ENCODE measurements at regions not wholly inside any gene's neighbourhood (a gene's known extent, or its start where the extent isn't known, plus 50 kb on each side); places are given as distances from the start of the nearest gene placed in this dataset.

DNA sequence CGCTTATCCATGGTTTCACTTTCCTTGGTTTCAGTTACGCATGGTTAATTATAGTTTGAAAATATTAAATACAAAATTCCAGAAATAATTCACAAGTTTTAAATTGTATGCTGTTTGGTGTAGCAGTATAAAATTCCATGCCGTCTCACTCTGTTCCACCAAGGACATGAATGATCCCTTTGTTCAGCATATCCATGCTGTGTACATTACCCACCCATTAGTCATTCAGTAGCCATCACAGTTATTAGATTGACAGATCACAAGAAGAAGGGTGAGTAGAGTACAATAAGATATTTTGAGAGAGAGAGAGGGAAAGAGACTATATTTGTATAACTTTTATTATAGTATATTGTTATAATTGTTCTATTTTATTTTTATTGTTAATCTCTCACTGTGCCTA lies 535.5 kb downstream of the SQOR start:
- dilution Hi-C loops (cut with HindIII; ENCODE audit: low sequenced_read_pairs, unreplicated experiment) (no loop called here), in situ Hi-C loops (cut with MboI; ENCODE audit: low sequenced_read_pairs) (no loop called here), intact Hi-C loops (cut with micrococcal nuclease) (no loop called here)
- ChIA-PET CTCF (no interaction called here), POLR2A (ENCODE audit: unreplicated experiment) (no interaction called here)
- Histone ChIP-seq H4K5ac (ENCODE audit: low read depth, low read length) (no peak overlapping the region), H3K4me1 (ENCODE audit: control insufficient read depth, insufficient read depth, low read length) (no peaks in the 10 kb centered on the region), H3K36me3 (ENCODE audit: control insufficient read depth, insufficient read depth, low read length) (no peaks in the 10 kb centered on the region), H3K9ac (ENCODE audit: low read depth, low read length) (no peak overlapping the region), H2BK20ac (ENCODE audit: low read depth, low read length) (no peak overlapping the region), H4K20me1 (ENCODE audit: insufficient read depth, low read length) (no peaks in the 10 kb centered on the region), H4K8ac (ENCODE audit: low read depth in 2 of 2, low read length in 2 of 2) (no peak overlapping the region), H2BK15ac (ENCODE audit: low read depth, low read length) (no peak overlapping the region), H2AK5ac (ENCODE audit: low read depth, low read length) (no peak overlapping the region), H3K9me3 (ENCODE audit: control insufficient read depth, insufficient read depth, low read length) (peaks cover 5% of the 10 kb centered on the region; the same call in 1 of the 2 replicates), H2BK5ac (ENCODE audit: low read depth, low read length, poor library complexity, severe bottlenecking) (no peak overlapping the region), H3K27ac (ENCODE audit: insufficient read depth, low read length) (no peak overlapping the region), H2BK120ac (ENCODE audit: low read depth, low read length) (no peak overlapping the region), H2AK9ac (replicated peaks; ENCODE audit: low read depth, low read length, poor library complexity) (no peak overlapping the region), H3K4ac (ENCODE audit: low read depth, low read length) (no peak overlapping the region), H3K9me1 (ENCODE audit: insufficient read depth, low read length) (no peaks in the 10 kb centered on the region), H3K27me3 (ENCODE audit: control insufficient read depth, insufficient read depth, low read length) (no peaks in the 10 kb centered on the region), H3K18ac (ENCODE audit: low read depth, low read length) (no peak overlapping the region), H3K14ac (replicated peaks; ENCODE audit: low read depth, low read length) (no peak overlapping the region), H3K23ac (ENCODE audit: low read depth, low read length) (no peak overlapping the region), H3K4me2 (ENCODE audit: low read depth, low read length) (no peak overlapping the region), H3K79me1 (ENCODE audit: low read depth in 1 of 2, low read length in 2 of 2) (no peaks in the 10 kb centered on the region), H2AFZ (replicated peaks; ENCODE audit: low read length, poor library complexity) (no peak overlapping the region), H4K91ac (ENCODE audit: insufficient read depth, low read depth, low read length) (no peak overlapping the region), H3K4me3 (ENCODE audit: insufficient read depth, low read depth, low read length) (no peak overlapping the region), H3K56ac (ENCODE audit: extremely low read depth, insufficient read depth, low read length) (no peak overlapping the region)
- TF ChIP-seq NFE2L2 (IDR thresholded peaks at IDR 0.05; ENCODE audit: low read depth, low read length), result no peak
- no peak for TF ChIP-seq POLR2A (IDR thresholded peaks at IDR 0.05; ENCODE audit: low read depth, low read length)
- TF ChIP-seq CHD1 (IDR thresholded peaks at IDR 0.05; ENCODE audit: low read depth, low read length), result no peak
- TF ChIP-seq RCOR1 (IDR thresholded peaks at IDR 0.05; ENCODE audit: insufficient replicate concordance, low read length), result no peak
- TF ChIP-seq MAFK (IDR thresholded peaks at IDR 0.05; ENCODE audit: low read depth, low read length), result no peak
- TF ChIP-seq BHLHE40 (IDR thresholded peaks at IDR 0.05; ENCODE audit: low read depth, low read length), result no peak
- no peak for TF ChIP-seq MAZ (IDR thresholded peaks at IDR 0.05; ENCODE audit: borderline replicate concordance, low read depth, low read length)
- TF ChIP-seq, protein P1, sequence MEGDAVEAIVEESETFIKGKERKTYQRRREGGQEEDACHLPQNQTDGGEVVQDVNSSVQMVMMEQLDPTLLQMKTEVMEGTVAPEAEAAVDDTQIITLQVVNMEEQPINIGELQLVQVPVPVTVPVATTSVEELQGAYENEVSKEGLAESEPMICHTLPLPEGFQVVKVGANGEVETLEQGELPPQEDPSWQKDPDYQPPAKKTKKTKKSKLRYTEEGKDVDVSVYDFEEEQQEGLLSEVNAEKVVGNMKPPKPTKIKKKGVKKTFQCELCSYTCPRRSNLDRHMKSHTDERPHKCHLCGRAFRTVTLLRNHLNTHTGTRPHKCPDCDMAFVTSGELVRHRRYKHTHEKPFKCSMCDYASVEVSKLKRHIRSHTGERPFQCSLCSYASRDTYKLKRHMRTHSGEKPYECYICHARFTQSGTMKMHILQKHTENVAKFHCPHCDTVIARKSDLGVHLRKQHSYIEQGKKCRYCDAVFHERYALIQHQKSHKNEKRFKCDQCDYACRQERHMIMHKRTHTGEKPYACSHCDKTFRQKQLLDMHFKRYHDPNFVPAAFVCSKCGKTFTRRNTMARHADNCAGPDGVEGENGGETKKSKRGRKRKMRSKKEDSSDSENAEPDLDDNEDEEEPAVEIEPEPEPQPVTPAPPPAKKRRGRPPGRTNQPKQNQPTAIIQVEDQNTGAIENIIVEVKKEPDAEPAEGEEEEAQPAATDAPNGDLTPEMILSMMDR (conservative IDR thresholded peaks at IDR 0.05; ENCODE audit: low read depth, low read length), result no peak
- no peak for TF ChIP-seq MXI1 (IDR thresholded peaks at IDR 0.05; ENCODE audit: borderline replicate concordance, low read depth, low read length)
- no peak for TF ChIP-seq RFX5 (IDR thresholded peaks at IDR 0.05; ENCODE audit: low read depth, low read length)
- no peak for TF ChIP-seq RAD21 (IDR thresholded peaks at IDR 0.05; ENCODE audit: low read length)
- no peak for TF ChIP-seq CEBPB (IDR thresholded peaks at IDR 0.05; ENCODE audit: low read depth, low read length)
- DNase-seq, result no peak
- no peak for ATAC-seq (ENCODE audit: low read depth)
- BruUV-seq (replicated peaks), result no TSS peak
- no CpG with 5 or more reads among the region's 3 CpGs for WGBS, 2 experiments (ENCODE audit: extremely low coverage in 2 of 2, insufficient read length in 1 of 2)

All from IMR-90 (cell line).